Panc1 (cell line): ENCODE measurements at regions not wholly inside any gene's neighbourhood (a gene's known extent, or its start where the extent isn't known, plus 50 kb on each side); places are given as distances from the start of the nearest gene placed in this dataset.

Experiments
- ATAC-seq: fragments of 200-7000 bp; cut with Tn5 transposase; 2 replicates; pipeline ENCODE4 v1.9.1; 2020; ENCODE audit warnings: mild to moderate bottlenecking, moderate library complexity
- BruUV-seq: library from RNA; stranded (reverse); fragments of 400-500 nt; replicated peaks from 2 replicates; lab custom pipeline; 2021; lab: Mats Ljungman, UMichigan
- CTCF ChIA-PET: fragments of 300-600 bp; sonication (Branson Sonifier 250); formaldehyde crosslinking; loops from one replicate; lab custom pipeline; 2022; ENCODE audit warnings: antibody characterized with exemption; lab: Charles Lee
- POLR2A ChIA-PET: fragments of 300-600 bp; sonication (Branson Sonifier 250); formaldehyde crosslinking; loops from one replicate; lab custom pipeline; 2022; ENCODE audit warnings: antibody characterized with exemption; lab: Charles Lee
- DNase-seq: peaks from one replicate; pipeline ENCODE4 v3.0.0-alpha.2; 2010; ENCODE audit warnings: low read depth, low spot score
- H3K27ac ChIP-seq: 2 replicates; pipeline ENCODE4 v1.5.1; 2011; ENCODE audit warnings: mild to moderate bottlenecking, low read length, inconsistent platforms
- H3K27me3 ChIP-seq: fragments of 200-500 bp; sonication (Bioruptor generic); 2 replicates; pipeline ENCODE4 v1.6.0; 2014; ENCODE audit warnings: low read length, inconsistent platforms; ENCODE audit not compliant: control insufficient read depth, insufficient read depth
- H3K36me3 ChIP-seq: fragments of 200-500 bp; sonication (Bioruptor generic); 2 replicates; pipeline ENCODE4 v1.5.1; 2014; ENCODE audit warnings: inconsistent platforms, mild to moderate bottlenecking, low read length, moderate library complexity; ENCODE audit not compliant: control insufficient read depth, insufficient read depth
- H3K4me1 ChIP-seq: 2 replicates; pipeline ENCODE4 v1.5.1; 2011; ENCODE audit warnings: inconsistent platforms, mild to moderate bottlenecking, low read length, moderate library complexity; ENCODE audit not compliant: control insufficient read depth, insufficient read depth
- H3K4me3 ChIP-seq, 2 experiments: 2 replicates each; pipeline ENCODE4 v1.5.1; 2011 to 2012; ENCODE audit warnings: low read depth in 2 of 2, low read length in 2 of 2, mild to moderate bottlenecking in 2 of 2, inconsistent platforms in 1 of 2, moderate library complexity in 1 of 2
- H3K9me3 ChIP-seq: fragments of 200-500 bp; sonication (Bioruptor generic); 2 replicates; pipeline ENCODE4 v1.5.1; 2014; ENCODE audit warnings: low read depth, mild to moderate bottlenecking, inconsistent platforms, low read length, moderate library complexity; ENCODE audit not compliant: control insufficient read depth, insufficient read depth
- POLR2AphosphoS5 ChIP-seq: IDR thresholded peaks from 2 replicates; pipeline ENCODE4 v1.6.1; 2012; ENCODE audit warnings: mild to moderate bottlenecking, low read depth, low read length, moderate library complexity
- SIN3A ChIP-seq: IDR thresholded peaks from 2 replicates; pipeline ENCODE4 v1.6.1; 2012; ENCODE audit warnings: low read depth, mild to moderate bottlenecking, low read length, moderate library complexity, borderline replicate concordance; ENCODE audit not compliant: insufficient read depth
- TCF7L2 ChIP-seq: IDR thresholded peaks from 2 replicates; pipeline ENCODE4 v1.6.1; 2011; ENCODE audit warnings: mild to moderate bottlenecking, low read depth, low read length, inconsistent platforms
- in situ Hi-C: cut with HindIII; loops from 2 replicates; pipeline ENCODE4 v1.10.0; 2016; ENCODE audit warnings: low sequenced_read_pairs, low pct_unique_long_range_greater_than_20kb
- intact Hi-C: fragments of 100-400 bp; cut with micrococcal nuclease; formaldehyde crosslinking; loops from one replicate; pipeline ENCODE4 v1.10.0; 2022; ENCODE audit not compliant: unreplicated experiment
- TF ChIP-seq, protein P1 (sequence below), 2 experiments: IDR thresholded peaks; 2 replicates each; pipeline ENCODE4 v1.6.1; 2011 to 2012; ENCODE audit warnings: low read depth in 2 of 2, control low read depth in 1 of 2, low read length in 1 of 2, mild to moderate bottlenecking in 1 of 2, moderate library complexity in 1 of 2; ENCODE audit not compliant: insufficient read depth in 1 of 2
- TF ChIP-seq, protein P2 (sequence below): fragments of 450-650 bp; IDR thresholded peaks from 2 replicates; pipeline ENCODE4 v1.5.1; 2017; ENCODE audit warnings: mild to moderate bottlenecking

DNA sequence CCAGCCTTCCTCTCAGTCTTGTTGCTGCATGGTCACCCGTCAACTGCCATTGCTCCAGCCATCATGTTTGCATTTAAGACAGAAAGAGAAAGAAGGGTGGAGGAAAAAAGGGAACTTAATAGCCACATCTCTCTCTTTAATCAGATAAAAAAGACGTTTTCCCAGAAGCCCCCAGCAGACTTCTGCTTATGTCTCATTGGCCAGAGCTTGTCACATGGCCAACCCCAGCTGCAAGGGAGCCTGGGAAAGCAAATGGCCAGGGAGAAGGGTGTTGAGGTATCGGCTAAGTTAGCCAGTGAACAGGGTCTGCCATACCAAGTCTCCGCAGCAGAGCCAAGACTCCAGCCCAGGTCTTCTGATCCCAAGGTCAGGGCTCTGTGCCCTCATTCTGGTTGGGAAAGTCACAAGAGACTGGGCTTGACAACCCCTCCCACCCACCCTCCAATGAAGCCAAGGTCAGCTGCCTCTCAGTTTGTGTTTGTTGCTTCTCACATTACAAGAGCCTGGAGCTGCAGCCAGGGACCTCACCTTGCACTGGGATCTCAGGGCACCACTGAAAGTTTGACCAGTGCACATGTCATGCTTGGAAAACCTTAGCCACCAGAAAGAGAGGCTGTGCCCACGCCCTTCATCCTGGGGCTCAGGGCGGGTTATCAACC, 80.3 kb upstream of the LYZL2 start:
- Histone ChIP-seq H3K36me3 (no peaks in the 10 kb centered on the region), H3K4me1 (no peaks in the 10 kb centered on the region), H3K4me3 (no peak overlapping the region), H3K27me3 (no peaks in the 10 kb centered on the region), H3K27ac (no peak overlapping the region), H3K9me3 (peaks cover 6% of the 10 kb centered on the region; the same call in 1 of the 2 replicates)
- in situ Hi-C loops (no loop called here), intact Hi-C loops (no loop called here)
- ChIA-PET CTCF (no interaction called here), POLR2A (no interaction called here)
- BruUV-seq, result no TSS peak
- ATAC-seq (no peak), DNase-seq (no peak)
- TF ChIP-seq POLR2AphosphoS5, result no peak
- no peak for TF ChIP-seq TCF7L2
- TF ChIP-seq, protein P1, sequence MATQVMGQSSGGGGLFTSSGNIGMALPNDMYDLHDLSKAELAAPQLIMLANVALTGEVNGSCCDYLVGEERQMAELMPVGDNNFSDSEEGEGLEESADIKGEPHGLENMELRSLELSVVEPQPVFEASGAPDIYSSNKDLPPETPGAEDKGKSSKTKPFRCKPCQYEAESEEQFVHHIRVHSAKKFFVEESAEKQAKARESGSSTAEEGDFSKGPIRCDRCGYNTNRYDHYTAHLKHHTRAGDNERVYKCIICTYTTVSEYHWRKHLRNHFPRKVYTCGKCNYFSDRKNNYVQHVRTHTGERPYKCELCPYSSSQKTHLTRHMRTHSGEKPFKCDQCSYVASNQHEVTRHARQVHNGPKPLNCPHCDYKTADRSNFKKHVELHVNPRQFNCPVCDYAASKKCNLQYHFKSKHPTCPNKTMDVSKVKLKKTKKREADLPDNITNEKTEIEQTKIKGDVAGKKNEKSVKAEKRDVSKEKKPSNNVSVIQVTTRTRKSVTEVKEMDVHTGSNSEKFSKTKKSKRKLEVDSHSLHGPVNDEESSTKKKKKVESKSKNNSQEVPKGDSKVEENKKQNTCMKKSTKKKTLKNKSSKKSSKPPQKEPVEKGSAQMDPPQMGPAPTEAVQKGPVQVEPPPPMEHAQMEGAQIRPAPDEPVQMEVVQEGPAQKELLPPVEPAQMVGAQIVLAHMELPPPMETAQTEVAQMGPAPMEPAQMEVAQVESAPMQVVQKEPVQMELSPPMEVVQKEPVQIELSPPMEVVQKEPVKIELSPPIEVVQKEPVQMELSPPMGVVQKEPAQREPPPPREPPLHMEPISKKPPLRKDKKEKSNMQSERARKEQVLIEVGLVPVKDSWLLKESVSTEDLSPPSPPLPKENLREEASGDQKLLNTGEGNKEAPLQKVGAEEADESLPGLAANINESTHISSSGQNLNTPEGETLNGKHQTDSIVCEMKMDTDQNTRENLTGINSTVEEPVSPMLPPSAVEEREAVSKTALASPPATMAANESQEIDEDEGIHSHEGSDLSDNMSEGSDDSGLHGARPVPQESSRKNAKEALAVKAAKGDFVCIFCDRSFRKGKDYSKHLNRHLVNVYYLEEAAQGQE (IDR thresholded peaks at IDR 0.05; ENCODE audit: insufficient read depth in 1 of 2, low read depth in 2 of 2, low read length in 1 of 2), result no peak
- TF ChIP-seq SIN3A, result no peak
- TF ChIP-seq, protein P2, sequence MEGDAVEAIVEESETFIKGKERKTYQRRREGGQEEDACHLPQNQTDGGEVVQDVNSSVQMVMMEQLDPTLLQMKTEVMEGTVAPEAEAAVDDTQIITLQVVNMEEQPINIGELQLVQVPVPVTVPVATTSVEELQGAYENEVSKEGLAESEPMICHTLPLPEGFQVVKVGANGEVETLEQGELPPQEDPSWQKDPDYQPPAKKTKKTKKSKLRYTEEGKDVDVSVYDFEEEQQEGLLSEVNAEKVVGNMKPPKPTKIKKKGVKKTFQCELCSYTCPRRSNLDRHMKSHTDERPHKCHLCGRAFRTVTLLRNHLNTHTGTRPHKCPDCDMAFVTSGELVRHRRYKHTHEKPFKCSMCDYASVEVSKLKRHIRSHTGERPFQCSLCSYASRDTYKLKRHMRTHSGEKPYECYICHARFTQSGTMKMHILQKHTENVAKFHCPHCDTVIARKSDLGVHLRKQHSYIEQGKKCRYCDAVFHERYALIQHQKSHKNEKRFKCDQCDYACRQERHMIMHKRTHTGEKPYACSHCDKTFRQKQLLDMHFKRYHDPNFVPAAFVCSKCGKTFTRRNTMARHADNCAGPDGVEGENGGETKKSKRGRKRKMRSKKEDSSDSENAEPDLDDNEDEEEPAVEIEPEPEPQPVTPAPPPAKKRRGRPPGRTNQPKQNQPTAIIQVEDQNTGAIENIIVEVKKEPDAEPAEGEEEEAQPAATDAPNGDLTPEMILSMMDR, result no peak

DNA sequence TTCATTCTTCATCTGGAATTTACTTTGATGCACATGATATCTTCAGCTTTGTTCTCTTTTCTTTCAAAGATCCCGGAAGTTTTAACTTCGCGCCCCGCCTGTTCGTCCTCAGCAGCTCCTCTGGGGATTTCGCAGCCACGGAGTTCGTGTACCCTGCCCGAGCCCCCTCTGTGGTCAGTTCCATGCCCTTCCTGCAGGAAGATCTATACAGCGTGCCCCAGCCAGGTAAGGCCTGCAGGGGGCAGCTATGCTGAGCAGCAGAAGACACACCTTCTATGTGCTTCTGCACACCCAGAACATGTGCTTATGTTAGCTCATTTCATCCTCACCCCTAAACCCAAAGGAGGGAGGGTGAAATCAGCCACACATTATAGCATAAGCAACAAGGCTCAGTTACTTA, 79.7 kb upstream of the LYZL2 start:
- ATAC-seq (no peak), DNase-seq (no peak)
- in situ Hi-C loops, result no loop called here
- Histone ChIP-seq H3K9me3 (peaks cover 6% of the 10 kb centered on the region; the same call in 1 of the 2 replicates), H3K36me3 (no peaks in the 10 kb centered on the region), H3K4me3 (no peak overlapping the region), H3K4me1 (no peaks in the 10 kb centered on the region), H3K27me3 (no peaks in the 10 kb centered on the region), H3K27ac (no peak overlapping the region)
- intact Hi-C loops, result no loop called here
- TF ChIP-seq SIN3A, result no peak
- TF ChIP-seq, protein P1 (IDR thresholded peaks at IDR 0.05; ENCODE audit: insufficient read depth in 1 of 2, low read depth in 2 of 2, low read length in 1 of 2), result no peak
- TF ChIP-seq TCF7L2, result no peak
- TF ChIP-seq, protein P2, result no peak
- no peak for TF ChIP-seq POLR2AphosphoS5
- BruUV-seq, result no TSS peak
- CTCF ChIA-PET, result interaction anchor here (0.8 kb wide), 1 partner anchor 22 kb away, joined by 3 read pairs; no protein-coding TSS in a partner anchor
- POLR2A ChIA-PET, result no interaction called here
